OCI-LY3 (cell line): ENCODE measurements at regions not wholly inside any gene's neighbourhood (a gene's known extent, or its start where the extent isn't known, plus 50 kb on each side); places are given as distances from the start of the nearest gene placed in this dataset.

Experiments used
- H2AFZ ChIP-seq: fragments of 200-600, 300-600 bp; shearing (Covaris generic); 2 replicates; pipeline ENCODE4 v1.6.0; 2014; ENCODE audit warnings: antibody characterized with exemption, low read depth, low read length
- H3K27ac ChIP-seq: fragments of 200-600, 300-600 bp; sonication (generic); 2 replicates; pipeline ENCODE4 v1.5.1; 2014; ENCODE audit warnings: mild to moderate bottlenecking, low read length, moderate library complexity, mixed read lengths
- H3K27me3 ChIP-seq: fragments of 200-600, 300-600 bp; sonication (generic); 2 replicates; pipeline ENCODE4 v1.6.1; 2014; ENCODE audit warnings: low read depth, low read length, mixed read lengths
- H3K36me3 ChIP-seq: fragments of 200-600, 300-600 bp; sonication (generic); replicated peaks from 2 replicates; pipeline ENCODE3; 2014; ENCODE audit warnings: low read depth, low read length, mixed read lengths
- H3K4me1 ChIP-seq: fragments of 300-600, 200-600 bp; sonication (generic); 2 replicates; pipeline ENCODE4 v1.6.1; 2014; ENCODE audit warnings: low read length, mixed read lengths
- H3K4me2 ChIP-seq: fragments of 200-600, 300-600 bp; sonication (generic); 2 replicates; pipeline ENCODE4 v1.6.1; 2014; ENCODE audit warnings: low read length, mixed read lengths
- H3K4me3 ChIP-seq: fragments of 300-600, 200-600 bp; sonication (generic); 2 replicates; pipeline ENCODE4 v1.5.1; 2014; ENCODE audit warnings: antibody characterized with exemption, mild to moderate bottlenecking, low read length, moderate library complexity
- H3K79me2 ChIP-seq: fragments of 300-600, 200-600 bp; shearing (Covaris generic); 2 replicates; pipeline ENCODE4 v1.6.1; 2014; ENCODE audit warnings: mild to moderate bottlenecking, low read length, mixed read lengths
- H3K9ac ChIP-seq: fragments of 300-600, 200-600 bp; shearing (Covaris generic); 2 replicates; pipeline ENCODE4 v1.6.0; 2014; ENCODE audit warnings: mild to moderate bottlenecking, low read length, moderate library complexity
- H3K9me3 ChIP-seq: fragments of 200-600, 300-600 bp; shearing (Covaris generic); 2 replicates; pipeline ENCODE4 v1.6.1; 2014; ENCODE audit warnings: low read length, mixed read lengths; ENCODE audit not compliant: insufficient read depth
- H4K20me1 ChIP-seq: fragments of 200-600, 300-600 bp; sonication (generic); 2 replicates; pipeline ENCODE4 v1.6.1; 2016; ENCODE audit warnings: low read length, mixed read lengths; ENCODE audit not compliant: insufficient read depth
- EZH2phosphoT487 ChIP-seq: fragments of 200-600 bp; shearing (Covaris generic); IDR thresholded peaks from 2 replicates; pipeline ENCODE4 v1.6.1; 2018; ENCODE audit warnings: antibody characterized with exemption, mixed run types, low read depth
- TF ChIP-seq, protein P1 (sequence below): fragments of 200-600, 300-600 bp; sonication (generic); IDR thresholded peaks from 2 replicates; pipeline ENCODE4 v1.5.1; 2014; ENCODE audit warnings: antibody characterized with exemption, low read length, low read depth

GRCh38 chr1:38244218-38244845 is 197.7 kb upstream of the POU3F1 start:
- no peaks in the 10 kb centered on the region for H4K20me1 ChIP-seq
- H3K9ac ChIP-seq = no peak overlapping the region
- no peak for TF ChIP-seq EZH2phosphoT487
- TF ChIP-seq, protein P1, sequence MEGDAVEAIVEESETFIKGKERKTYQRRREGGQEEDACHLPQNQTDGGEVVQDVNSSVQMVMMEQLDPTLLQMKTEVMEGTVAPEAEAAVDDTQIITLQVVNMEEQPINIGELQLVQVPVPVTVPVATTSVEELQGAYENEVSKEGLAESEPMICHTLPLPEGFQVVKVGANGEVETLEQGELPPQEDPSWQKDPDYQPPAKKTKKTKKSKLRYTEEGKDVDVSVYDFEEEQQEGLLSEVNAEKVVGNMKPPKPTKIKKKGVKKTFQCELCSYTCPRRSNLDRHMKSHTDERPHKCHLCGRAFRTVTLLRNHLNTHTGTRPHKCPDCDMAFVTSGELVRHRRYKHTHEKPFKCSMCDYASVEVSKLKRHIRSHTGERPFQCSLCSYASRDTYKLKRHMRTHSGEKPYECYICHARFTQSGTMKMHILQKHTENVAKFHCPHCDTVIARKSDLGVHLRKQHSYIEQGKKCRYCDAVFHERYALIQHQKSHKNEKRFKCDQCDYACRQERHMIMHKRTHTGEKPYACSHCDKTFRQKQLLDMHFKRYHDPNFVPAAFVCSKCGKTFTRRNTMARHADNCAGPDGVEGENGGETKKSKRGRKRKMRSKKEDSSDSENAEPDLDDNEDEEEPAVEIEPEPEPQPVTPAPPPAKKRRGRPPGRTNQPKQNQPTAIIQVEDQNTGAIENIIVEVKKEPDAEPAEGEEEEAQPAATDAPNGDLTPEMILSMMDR = no peak

DNA sequence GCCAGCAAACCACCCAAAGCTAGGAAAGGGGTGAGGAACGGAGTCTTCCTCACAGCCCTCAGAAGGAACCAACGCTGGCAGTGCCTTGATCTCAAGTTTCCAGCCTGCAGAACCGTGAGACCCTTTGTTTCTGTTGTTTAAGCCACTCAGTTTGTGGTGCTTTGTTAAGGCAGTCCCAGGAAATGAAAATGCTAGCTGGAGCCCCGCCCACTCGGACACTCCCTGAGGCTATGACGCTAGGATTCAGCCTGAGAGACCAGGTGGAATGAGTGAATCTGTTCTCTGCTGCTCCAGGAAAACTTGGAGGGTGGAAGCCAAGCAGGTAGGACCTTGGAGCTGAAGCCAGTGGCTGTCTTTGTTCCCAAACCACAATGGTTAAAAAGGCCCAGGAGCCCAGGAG is 196.5 kb upstream of the POU3F1 start:
- no peaks in the 10 kb centered on the region for H3K9me3 ChIP-seq
- H3K79me2 ChIP-seq = no peaks in the 10 kb centered on the region
- no peak overlapping the region for H2AFZ ChIP-seq
- H4K20me1 ChIP-seq = no peaks in the 10 kb centered on the region
- H3K9ac ChIP-seq = no peak overlapping the region
- no peak overlapping the region for H3K27ac ChIP-seq
- H3K27me3 ChIP-seq = no peaks in the 10 kb centered on the region
- H3K4me3 ChIP-seq = no peak overlapping the region
- TF ChIP-seq, protein P1 = no peak
- TF ChIP-seq EZH2phosphoT487 = no peak
- H3K36me3 ChIP-seq = no peaks in the 10 kb centered on the region
- H3K4me1 ChIP-seq = no peaks in the 10 kb centered on the region
- H3K4me2 ChIP-seq = no peak overlapping the region

More at GRCh38 chr1:38244218-38244845, 197.7 kb upstream of the POU3F1 start:
- Histone ChIP-seq H3K36me3 (no peaks in the 10 kb centered on the region), H3K27me3 (no peaks in the 10 kb centered on the region), H3K79me2 (no peaks in the 10 kb centered on the region), H3K4me1 (no peaks in the 10 kb centered on the region), H3K27ac (no peak overlapping the region), H3K4me3 (no peak overlapping the region), H2AFZ (no peak overlapping the region), H3K9me3 (no peaks in the 10 kb centered on the region), H3K4me2 (no peak overlapping the region)

GRCh38 chr1:38242506-38242905 is 195.9 kb upstream of the POU3F1 start:
- Histone ChIP-seq H4K20me1 (no peaks in the 10 kb centered on the region), H3K4me1 (no peaks in the 10 kb centered on the region), H3K9me3 (no peaks in the 10 kb centered on the region), H3K27me3 (no peaks in the 10 kb centered on the region), H3K79me2 (no peaks in the 10 kb centered on the region), H3K4me3 (no peak overlapping the region), H3K27ac (no peak overlapping the region), H3K9ac (no peak overlapping the region), H2AFZ (no peak overlapping the region), H3K4me2 (no peak overlapping the region), H3K36me3 (no peaks in the 10 kb centered on the region)
- TF ChIP-seq EZH2phosphoT487 = no peak
- TF ChIP-seq, protein P1 = no peak

DNA sequence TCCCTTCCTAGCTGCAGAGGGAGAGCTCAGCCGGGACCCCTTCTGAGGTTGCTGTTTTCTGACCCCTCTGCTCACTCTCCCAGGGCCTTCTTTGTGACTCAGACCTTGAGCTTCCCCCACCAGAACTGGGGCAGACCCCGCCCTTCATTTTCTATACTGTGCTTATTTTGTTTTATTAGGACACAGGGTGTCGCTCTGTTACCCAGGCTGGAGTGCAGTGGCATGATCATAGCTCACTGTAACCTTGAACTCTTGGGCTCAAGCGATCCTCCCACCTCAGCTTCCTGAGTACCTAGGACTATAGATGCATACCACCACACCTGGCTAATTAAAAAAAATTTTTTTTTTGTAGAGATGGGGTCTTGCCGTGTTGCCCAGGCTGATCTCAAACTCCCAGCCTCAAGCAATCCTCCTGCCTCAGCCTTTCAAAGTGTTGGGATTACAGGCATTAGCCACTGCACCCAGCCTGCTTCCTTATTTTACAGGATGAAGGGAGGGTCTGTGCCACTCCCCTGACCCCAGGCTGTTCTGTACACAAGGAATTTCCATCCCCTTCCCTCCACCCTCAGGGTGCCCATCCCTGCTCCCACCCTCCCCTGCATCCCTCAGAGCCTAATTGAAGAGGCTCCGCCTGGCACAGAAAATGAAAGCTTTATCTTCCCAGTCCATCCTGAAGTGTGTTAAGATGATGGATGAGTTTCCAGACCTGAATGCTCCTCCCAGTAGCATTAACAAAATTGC is 195.2 kb upstream of the POU3F1 start:
- Histone ChIP-seq H3K27ac (no peak overlapping the region), H3K9me3 (no peaks in the 10 kb centered on the region), H3K4me2 (no peak overlapping the region), H3K36me3 (no peaks in the 10 kb centered on the region), H3K4me3 (no peak overlapping the region), H2AFZ (no peak overlapping the region), H4K20me1 (no peaks in the 10 kb centered on the region), H3K9ac (no peak overlapping the region), H3K27me3 (no peaks in the 10 kb centered on the region), H3K4me1 (no peaks in the 10 kb centered on the region), H3K79me2 (no peaks in the 10 kb centered on the region)
- no peak for TF ChIP-seq EZH2phosphoT487
- TF ChIP-seq, protein P1 = no peak
